H9 (cell line): ENCODE measurements at regions not wholly inside any gene's neighbourhood (a gene's known extent, or its start where the extent isn't known, plus 50 kb on each side); places are given as distances from the start of the nearest gene placed in this dataset.

ENCODE experiments used
- DNase-seq: peaks from one replicate; pipeline ENCODE4 v3.0.0-alpha.2; 2017
- H2AFZ ChIP-seq: one replicate; pipeline ENCODE4 v1.6.1; 2013; ENCODE audit warnings: mild to moderate bottlenecking, low read length, control low read depth, moderate library complexity
- H2AK5ac ChIP-seq: 2 replicates; pipeline ENCODE4 v1.6.1; 2013; ENCODE audit warnings: low read length, control low read depth, mixed read lengths; ENCODE audit not compliant: insufficient read length
- H2BK120ac ChIP-seq: one replicate; pipeline ENCODE4 v1.6.1; 2013; ENCODE audit warnings: low read depth, mild to moderate bottlenecking, low read length, control low read depth, inconsistent platforms; ENCODE audit not compliant: poor library complexity, severe bottlenecking
- H2BK12ac ChIP-seq: 2 replicates; pipeline ENCODE4 v1.6.1; 2013; ENCODE audit warnings: low read length, control low read depth, mixed read lengths, low read depth; ENCODE audit not compliant: insufficient read length
- H2BK15ac ChIP-seq: 2 replicates; pipeline ENCODE4 v1.6.1; 2013; ENCODE audit warnings: low read depth, low read length, control low read depth
- H2BK20ac ChIP-seq: one replicate; pipeline ENCODE4 v1.6.1; 2013; ENCODE audit warnings: low read depth, mild to moderate bottlenecking, low read length, control low read depth, inconsistent platforms; ENCODE audit not compliant: poor library complexity, severe bottlenecking
- H2BK5ac ChIP-seq: 2 replicates; pipeline ENCODE4 v1.6.1; 2013; ENCODE audit warnings: low read length, control low read depth, mixed read lengths; ENCODE audit not compliant: insufficient read length
- H3K14ac ChIP-seq: 2 replicates; pipeline ENCODE4 v1.6.1; 2013; ENCODE audit warnings: low read length, control low read depth; ENCODE audit not compliant: insufficient read depth
- H3K18ac ChIP-seq: 2 replicates; pipeline ENCODE4 v1.6.1; 2013; ENCODE audit warnings: low read depth, mild to moderate bottlenecking, mixed read lengths, low read length, control low read depth; ENCODE audit not compliant: insufficient read length
- H3K23ac ChIP-seq: 2 replicates; pipeline ENCODE4 v1.6.1; 2013; ENCODE audit warnings: low read length, control low read depth, mixed read lengths, low read depth; ENCODE audit not compliant: insufficient read length
- H3K23me2 ChIP-seq: 2 replicates; pipeline ENCODE4 v1.6.1; 2013; ENCODE audit warnings: low read depth, mild to moderate bottlenecking, mixed read lengths, low read length, control low read depth; ENCODE audit not compliant: insufficient read length, poor library complexity, severe bottlenecking
- H3K27ac ChIP-seq: 2 replicates; pipeline ENCODE4 v1.5.1; 2013; ENCODE audit warnings: low read length, control low read depth, mixed read lengths, low read depth; ENCODE audit not compliant: insufficient read length
- H3K27me3 ChIP-seq: 2 replicates; pipeline ENCODE4 v1.6.1; 2013; ENCODE audit warnings: low read length, control low read depth, inconsistent platforms; ENCODE audit not compliant: insufficient read depth
- H3K4ac ChIP-seq: 2 replicates; pipeline ENCODE4 v1.6.1; 2013; ENCODE audit warnings: low read depth, mild to moderate bottlenecking, control low read depth, inconsistent platforms, low read length, moderate library complexity
- H3K4me1 ChIP-seq: 2 replicates; pipeline ENCODE4 v1.6.1; 2013; ENCODE audit warnings: low read length, control low read depth, inconsistent platforms; ENCODE audit not compliant: insufficient read depth
- H3K4me2 ChIP-seq: 2 replicates; pipeline ENCODE4 v1.6.1; 2013; ENCODE audit warnings: low read length, control low read depth, mixed read lengths; ENCODE audit not compliant: insufficient read length, insufficient read depth
- H3K56ac ChIP-seq: 2 replicates; pipeline ENCODE4 v1.6.1; 2013; ENCODE audit warnings: low read depth, mild to moderate bottlenecking, mixed read lengths, low read length, control low read depth; ENCODE audit not compliant: insufficient read length
- H3K79me1 ChIP-seq: 2 replicates; pipeline ENCODE4 v1.6.1; 2013; ENCODE audit warnings: low read depth, mild to moderate bottlenecking, moderate library complexity, low read length, control low read depth, inconsistent platforms; ENCODE audit not compliant: insufficient read depth, poor library complexity, severe bottlenecking
- H3K79me2 ChIP-seq: 2 replicates; pipeline ENCODE4 v1.6.1; 2013; ENCODE audit warnings: low read length, control low read depth, inconsistent platforms; ENCODE audit not compliant: insufficient read depth
- H3K9ac ChIP-seq: 2 replicates; pipeline ENCODE4 v1.6.1; 2013; ENCODE audit warnings: low read length, control low read depth, mixed read lengths; ENCODE audit not compliant: insufficient read length; ENCODE audit errors: extremely low read depth
- H3K9me3 ChIP-seq: one replicate; pipeline ENCODE4 v1.6.1; 2013; ENCODE audit warnings: low read depth, low read length, inconsistent platforms; ENCODE audit not compliant: control insufficient read depth
- H3T11ph ChIP-seq: one replicate; pipeline ENCODE4 v1.6.1; 2013; ENCODE audit warnings: mild to moderate bottlenecking, low read length, control low read depth, inconsistent platforms
- H4K20me1 ChIP-seq: one replicate; pipeline ENCODE4 v1.6.1; 2013; ENCODE audit not compliant: control insufficient read depth, insufficient read length, insufficient read depth
- H4K5ac ChIP-seq: 2 replicates; pipeline ENCODE4 v1.6.1; 2013; ENCODE audit warnings: low read depth, mild to moderate bottlenecking, mixed read lengths, low read length, control low read depth; ENCODE audit not compliant: insufficient read length
- H4K8ac ChIP-seq: replicated peaks from 2 replicates; pipeline ENCODE4 v1.6.1; 2013; ENCODE audit warnings: low read length, control low read depth, mixed read lengths, low read depth; ENCODE audit not compliant: insufficient read length
- H4K91ac ChIP-seq: 2 replicates; pipeline ENCODE4 v1.6.1; 2013; ENCODE audit warnings: low read depth, mild to moderate bottlenecking, moderate library complexity, mixed read lengths, low read length, control low read depth; ENCODE audit not compliant: insufficient read length
- H3K27ac Mint-ChIP-seq, 3 experiments: 2 replicates in 2 of 3; 3 replicates in 1 of 3; pipeline ENCODE4 v1.8.0; 2020 to 2021; ENCODE audit warnings: mixed read lengths in 3 of 3, mild to moderate bottlenecking in 1 of 3, moderate library complexity in 1 of 3
- H3K27me3 Mint-ChIP-seq: 2 replicates; pipeline ENCODE4 v1.8.0; 2021; ENCODE audit warnings: low read depth, mild to moderate bottlenecking, moderate library complexity, mixed read lengths
- H3K36me3 Mint-ChIP-seq, 3 experiments: 2 replicates in 2 of 3; 3 replicates in 1 of 3; pipeline ENCODE4 v1.8.0; 2020 to 2021; ENCODE audit warnings: low read depth in 3 of 3, mixed read lengths in 3 of 3; ENCODE audit not compliant: insufficient read depth in 1 of 3
- H3K4me1 Mint-ChIP-seq, 2 experiments: 2 replicates each; pipeline ENCODE4 v1.8.0; 2020; ENCODE audit warnings: mixed read lengths in 2 of 2
- H3K4me3 Mint-ChIP-seq, 2 experiments: 2 replicates in 1 of 2; 3 replicates in 1 of 2; pipeline ENCODE4 v1.8.0; 2020 to 2021; ENCODE audit warnings: mild to moderate bottlenecking in 2 of 2, mixed read lengths in 2 of 2, moderate library complexity in 1 of 2
- H3K9me3 Mint-ChIP-seq, 2 experiments: 2 replicates in 1 of 2; 3 replicates in 1 of 2; pipeline ENCODE4 v1.8.0; 2020; ENCODE audit warnings: mild to moderate bottlenecking in 2 of 2, mixed read lengths in 2 of 2, moderate library complexity in 1 of 2
- WGBS: extraction: QIAGEN DNeasy Blood & Tissue Kit; methylation state at CpG from one replicate; pipeline ENCODE4 v1.1.7; 2013; ENCODE audit warnings: missing lambda C conversion rate, low lambda C conversion rate, mixed read lengths; ENCODE audit not compliant: insufficient read length; ENCODE audit errors: extremely low coverage; 5-methylcytosine and 5-hydroxymethylcytosine counted together
- TF ChIP-seq, protein P1 (sequence below): fragments of 200-600 bp; sonication (generic); conservative IDR thresholded peaks from 3 replicates; pipeline ENCODE4 v1.8.0; 2021; ENCODE audit warnings: antibody characterized with exemption, mild to moderate bottlenecking

GRCh38 chr14:43595096-43595772 lies 911.8 kb downstream of the FSCB start:
- TF ChIP-seq, protein P1, sequence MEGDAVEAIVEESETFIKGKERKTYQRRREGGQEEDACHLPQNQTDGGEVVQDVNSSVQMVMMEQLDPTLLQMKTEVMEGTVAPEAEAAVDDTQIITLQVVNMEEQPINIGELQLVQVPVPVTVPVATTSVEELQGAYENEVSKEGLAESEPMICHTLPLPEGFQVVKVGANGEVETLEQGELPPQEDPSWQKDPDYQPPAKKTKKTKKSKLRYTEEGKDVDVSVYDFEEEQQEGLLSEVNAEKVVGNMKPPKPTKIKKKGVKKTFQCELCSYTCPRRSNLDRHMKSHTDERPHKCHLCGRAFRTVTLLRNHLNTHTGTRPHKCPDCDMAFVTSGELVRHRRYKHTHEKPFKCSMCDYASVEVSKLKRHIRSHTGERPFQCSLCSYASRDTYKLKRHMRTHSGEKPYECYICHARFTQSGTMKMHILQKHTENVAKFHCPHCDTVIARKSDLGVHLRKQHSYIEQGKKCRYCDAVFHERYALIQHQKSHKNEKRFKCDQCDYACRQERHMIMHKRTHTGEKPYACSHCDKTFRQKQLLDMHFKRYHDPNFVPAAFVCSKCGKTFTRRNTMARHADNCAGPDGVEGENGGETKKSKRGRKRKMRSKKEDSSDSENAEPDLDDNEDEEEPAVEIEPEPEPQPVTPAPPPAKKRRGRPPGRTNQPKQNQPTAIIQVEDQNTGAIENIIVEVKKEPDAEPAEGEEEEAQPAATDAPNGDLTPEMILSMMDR = no peak
- no peaks in the 10 kb centered on the region for H3K4me1 ChIP-seq
- H4K20me1 ChIP-seq = no peaks in the 10 kb centered on the region
- no peaks in the 10 kb centered on the region for H3K9me3 ChIP-seq
- no peak overlapping the region for H3K18ac ChIP-seq
- no peaks in the 10 kb centered on the region for H3K79me2 ChIP-seq
- H3K4ac ChIP-seq = no peak overlapping the region
- peaks cover 15 to 17% of the 10 kb centered on the region in 2 experiments for H3K4me1 Mint-ChIP-seq
- no peak overlapping the region for H2AFZ ChIP-seq
- H3K23me2 ChIP-seq = no peaks in the 10 kb centered on the region
- H4K8ac ChIP-seq = no peak overlapping the region
- no peak overlapping the region for H3K9ac ChIP-seq
- no peak overlapping the region for H2AK5ac ChIP-seq
- H2BK20ac ChIP-seq = no peak overlapping the region
- no peak overlapping the region for H3K4me3 Mint-ChIP-seq
- no peak overlapping the region for H3K27ac ChIP-seq
- H3T11ph ChIP-seq = no peak overlapping the region
- H2BK5ac ChIP-seq = no peak overlapping the region
- no CpG with 5 or more reads among the region's 2 CpGs for WGBS
- H2BK15ac ChIP-seq = no peak overlapping the region
- H4K5ac ChIP-seq = no peak overlapping the region
- H3K23ac ChIP-seq = no peak overlapping the region
- H3K79me1 ChIP-seq = no peaks in the 10 kb centered on the region
- no peak overlapping the region for H2BK120ac ChIP-seq
- H3K27ac Mint-ChIP-seq = no peak overlapping the region
- H2BK12ac ChIP-seq = no peak overlapping the region
- peaks cover 5 to 10% of the 10 kb centered on the region in 2 experiments; a peak in 4 of 5 replicates for H3K9me3 Mint-ChIP-seq
- no peak overlapping the region for H3K14ac ChIP-seq
- H3K36me3 Mint-ChIP-seq = peaks cover 0 to 16% (median 6%) of the 10 kb centered on the region in 3 experiments; a peak in 4 of 7 replicates
- no peak overlapping the region for H4K91ac ChIP-seq
- no peak overlapping the region for H3K56ac ChIP-seq
- no peaks in the 10 kb centered on the region for H3K27me3 ChIP-seq
- H3K27me3 Mint-ChIP-seq = no peaks in the 10 kb centered on the region
- DNase-seq = no peak
- no peak overlapping the region for H3K4me2 ChIP-seq
